Neuronal stem cell (in vitro differentiated cells): ENCODE measurements at regions not wholly inside any gene's neighbourhood (a gene's known extent, or its start where the extent isn't known, plus 50 kb on each side); places are given as distances from the start of the nearest gene placed in this dataset.

Source experiments
- DNase-seq: peaks from one replicate; pipeline ENCODE4 v3.0.0-alpha.2; 2013; ENCODE audit warnings: low spot score
- H2AFZ ChIP-seq: one replicate; pipeline ENCODE4 v1.6.1; 2013; ENCODE audit warnings: mild to moderate bottlenecking, low read length, inconsistent platforms
- H2AK5ac ChIP-seq: 2 replicates; pipeline ENCODE4 v1.6.1; 2013; ENCODE audit warnings: low read depth, mild to moderate bottlenecking, inconsistent platforms, low read length, moderate library complexity, mixed read lengths
- H2BK120ac ChIP-seq: 2 replicates; pipeline ENCODE4 v1.6.1; 2013; ENCODE audit warnings: low read depth, mild to moderate bottlenecking, inconsistent platforms, low read length, moderate library complexity, mixed read lengths
- H2BK12ac ChIP-seq: one replicate; pipeline ENCODE4 v1.6.1; 2013; ENCODE audit warnings: low read length, inconsistent platforms
- H2BK15ac ChIP-seq: 2 replicates; pipeline ENCODE4 v1.6.1; 2013; ENCODE audit warnings: mild to moderate bottlenecking, low read length, inconsistent platforms, mixed read lengths
- H2BK5ac ChIP-seq: one replicate; pipeline ENCODE4 v1.6.1; 2013; ENCODE audit warnings: inconsistent platforms, mild to moderate bottlenecking, low read length, moderate library complexity
- H3K14ac ChIP-seq: one replicate; pipeline ENCODE4 v1.6.1; 2013; ENCODE audit warnings: low read length, inconsistent platforms
- H3K18ac ChIP-seq: 2 replicates; pipeline ENCODE4 v1.6.1; 2013; ENCODE audit warnings: low read length, inconsistent platforms
- H3K23ac ChIP-seq: 2 replicates; pipeline ENCODE4 v1.6.1; 2013; ENCODE audit warnings: low read depth, mild to moderate bottlenecking, mixed read lengths, low read length, inconsistent platforms; ENCODE audit not compliant: poor library complexity
- H3K27ac ChIP-seq: replicated peaks from 3 replicates; pipeline ENCODE4 v1.5.1; 2013; ENCODE audit warnings: low read length, inconsistent platforms
- H3K27me3 ChIP-seq, 3 experiments: 2 replicates each; pipeline ENCODE4 v1.6.1; 2013; ENCODE audit warnings: low read length in 3 of 3, mild to moderate bottlenecking in 2 of 3, inconsistent platforms in 1 of 3, low read depth in 1 of 3, mixed read lengths in 1 of 3, moderate library complexity in 1 of 3; ENCODE audit not compliant: control insufficient read depth in 3 of 3, insufficient read depth in 3 of 3
- H3K36me3 ChIP-seq, 2 donors: replicated peaks in 1 of 2; 2 replicates each; pipeline ENCODE4 v1.6.1; 2013; ENCODE audit warnings: low read length in 2 of 2; ENCODE audit not compliant: control insufficient read depth in 2 of 2, insufficient read depth in 2 of 2
- H3K4ac ChIP-seq: 2 replicates; pipeline ENCODE4 v1.6.1; 2013; ENCODE audit warnings: inconsistent platforms, mild to moderate bottlenecking, low read length, moderate library complexity
- H3K4me1 ChIP-seq, 2 donors: 1 replicate in 1 of 2; 2 replicates in 1 of 2; pipeline ENCODE4 v1.6.1; 2013; ENCODE audit warnings: low read length in 2 of 2, low read depth in 1 of 2; ENCODE audit not compliant: control insufficient read depth in 2 of 2, insufficient read depth in 1 of 2
- H3K4me2 ChIP-seq: one replicate; pipeline ENCODE4 v1.6.1; 2013; ENCODE audit warnings: mild to moderate bottlenecking, low read length, inconsistent platforms; ENCODE audit not compliant: insufficient read depth, poor library complexity, severe bottlenecking
- H3K4me3 ChIP-seq, 2 donors: 2 replicates each; pipeline ENCODE4 v1.5.1; 2013; ENCODE audit warnings: low read length in 2 of 2, mild to moderate bottlenecking in 2 of 2, inconsistent platforms in 1 of 2, moderate library complexity in 1 of 2
- H3K79me1 ChIP-seq: one replicate; pipeline ENCODE4 v1.6.1; 2013; ENCODE audit warnings: low read depth, mild to moderate bottlenecking, inconsistent platforms, low read length, moderate library complexity
- H3K9ac ChIP-seq: one replicate; pipeline ENCODE4 v1.6.1; 2013; ENCODE audit warnings: mild to moderate bottlenecking, low read depth, low read length, inconsistent platforms; ENCODE audit not compliant: poor library complexity
- H3K9me3 ChIP-seq, 2 donors: replicated peaks in 1 of 2; 2 replicates each; pipeline versions ENCODE3 to v1.6.1; 2013; ENCODE audit warnings: low read length in 2 of 2, mild to moderate bottlenecking in 2 of 2, inconsistent platforms in 1 of 2, low read depth in 1 of 2, mixed read lengths in 1 of 2, moderate library complexity in 1 of 2; ENCODE audit not compliant: control insufficient read depth in 2 of 2, insufficient read depth in 1 of 2
- H4K8ac ChIP-seq: one replicate; pipeline ENCODE4 v1.6.1; 2013; ENCODE audit warnings: low read depth, mild to moderate bottlenecking, inconsistent platforms, low read length, moderate library complexity
- H4K91ac ChIP-seq: one replicate; pipeline ENCODE4 v1.6.1; 2013; ENCODE audit warnings: low read length, low read depth, mild to moderate bottlenecking, inconsistent platforms; ENCODE audit not compliant: poor library complexity
- WGBS, 2 donors: extraction: QIAGEN DNeasy Blood & Tissue Kit; methylation state at CpG; one replicate each; pipeline ENCODE4 v1.1.7; 2013; ENCODE audit warnings: missing lambda C conversion rate in 2 of 2, mixed read lengths in 1 of 2; ENCODE audit not compliant: insufficient read length in 2 of 2, insufficient replicate concordance in 1 of 2; ENCODE audit errors: extremely low coverage in 2 of 2; 5-methylcytosine and 5-hydroxymethylcytosine counted together

GRCh38 chr6:145368075-145368474 is 367.2 kb downstream of the EPM2A start:
- no peak overlapping the region for H2BK5ac ChIP-seq
- no peaks in the 10 kb centered on the region for H3K27me3 ChIP-seq
- H3K9me3 ChIP-seq, result peaks cover 0 to 3% of the 10 kb centered on the region in 2 donors
- no peak overlapping the region for H3K18ac ChIP-seq
- peaks cover 0 to 4% of the 10 kb centered on the region in 2 donors for H3K4me1 ChIP-seq
- H3K27ac ChIP-seq, result no peak overlapping the region
- DNase-seq, result no peak
- no peak overlapping the region for H2BK12ac ChIP-seq
- H3K4me3 ChIP-seq, result no peak overlapping the region
- WGBS, 2 donors, result no CpG with 5 or more reads among the region's 5 CpGs
- H3K79me1 ChIP-seq, result no peaks in the 10 kb centered on the region
- H4K91ac ChIP-seq, result no peak overlapping the region
- no peak overlapping the region for H3K14ac ChIP-seq
- H3K4ac ChIP-seq, result no peak overlapping the region
- H3K4me2 ChIP-seq, result no peak overlapping the region
- no peak overlapping the region for H2BK120ac ChIP-seq
- H4K8ac ChIP-seq, result no peak overlapping the region
- H3K36me3 ChIP-seq, result no peaks in the 10 kb centered on the region
- no peak overlapping the region for H2BK15ac ChIP-seq
- H2AFZ ChIP-seq, result no peak overlapping the region
- H2AK5ac ChIP-seq, result no peak overlapping the region
- no peak overlapping the region for H3K23ac ChIP-seq
- no peak overlapping the region for H3K9ac ChIP-seq

GRCh38 chr6:145370559-145370958 is 364.8 kb downstream of the EPM2A start:
- no peak overlapping the region for H3K4ac ChIP-seq
- peaks cover 0 to 6% of the 10 kb centered on the region in 2 donors for H3K4me1 ChIP-seq
- H3K27me3 ChIP-seq, result no peaks in the 10 kb centered on the region
- no peaks in the 10 kb centered on the region for H3K9me3 ChIP-seq
- no peak overlapping the region for H3K23ac ChIP-seq
- no peak overlapping the region for H4K91ac ChIP-seq
- H3K4me3 ChIP-seq, result no peak overlapping the region
- no peaks in the 10 kb centered on the region for H3K79me1 ChIP-seq
- DNase-seq, result no peak
- no peak overlapping the region for H3K14ac ChIP-seq
- H3K36me3 ChIP-seq, result no peaks in the 10 kb centered on the region
- no peak overlapping the region for H2AFZ ChIP-seq
- no peak overlapping the region for H3K4me2 ChIP-seq
- no peak overlapping the region for H2BK12ac ChIP-seq
- no peak overlapping the region for H2BK120ac ChIP-seq
- no peak overlapping the region for H3K9ac ChIP-seq
- no peak overlapping the region for H2AK5ac ChIP-seq
- H2BK15ac ChIP-seq, result no peak overlapping the region
- no peak overlapping the region for H3K27ac ChIP-seq
- H2BK5ac ChIP-seq, result no peak overlapping the region
- no peak overlapping the region for H3K18ac ChIP-seq
- no peak overlapping the region for H4K8ac ChIP-seq

GRCh38 chr6:145372671-145373151 is 362.6 kb downstream of the EPM2A start:
- Histone ChIP-seq H3K36me3 (no peaks in the 10 kb centered on the region), H4K8ac (no peak overlapping the region), H2AFZ (peak overlapping the region; percentile 12), H3K27ac (no peak overlapping the region), H3K27me3 (no peaks in the 10 kb centered on the region), H3K18ac (no peak overlapping the region), H3K14ac (no peak overlapping the region), H3K4me3 (no peak overlapping the region), H3K4me1 (peaks cover 0 to 6% of the 10 kb centered on the region in 2 donors), H2BK15ac (no peak overlapping the region), H2BK5ac (no peak overlapping the region), H4K91ac (no peak overlapping the region), H2BK12ac (no peak overlapping the region), H2BK120ac (no peak overlapping the region), H2AK5ac (no peak overlapping the region), H3K79me1 (no peaks in the 10 kb centered on the region), H3K4me2 (no peak overlapping the region), H3K4ac (no peak overlapping the region), H3K23ac (no peak overlapping the region), H3K9ac (no peak overlapping the region), H3K9me3 (peaks cover 0 to 5% of the 10 kb centered on the region in 2 donors)
- no CpG with 5 or more reads among the region's 4 CpGs for WGBS, 2 donors
- DNase-seq, result peak; percentile 2

- no CpG with 5 or more reads among the region's 1 CpG for WGBS, 2 donors
These were observed 361.5 kb downstream of the EPM2A start for GRCh38 chr6:145373826-145374225.

More at GRCh38 chr6:145373826-145374225, 361.5 kb downstream of the EPM2A start:
- Histone ChIP-seq H3K27me3 (no peaks in the 10 kb centered on the region), H3K36me3 (no peaks in the 10 kb centered on the region), H3K9me3 (peaks cover 0 to 5% of the 10 kb centered on the region in 2 donors), H3K4ac (no peak overlapping the region), H3K4me2 (no peak overlapping the region), H2AFZ (no peak overlapping the region), H4K8ac (no peak overlapping the region), H3K18ac (no peak overlapping the region), H3K9ac (no peak overlapping the region), H2BK15ac (no peak overlapping the region), H3K4me3 (no peak overlapping the region), H3K79me1 (no peaks in the 10 kb centered on the region), H3K23ac (no peak overlapping the region), H3K27ac (no peak overlapping the region), H3K14ac (no peak overlapping the region), H2BK5ac (no peak overlapping the region), H2BK120ac (no peak overlapping the region), H2AK5ac (no peak overlapping the region), H2BK12ac (no peak overlapping the region), H4K91ac (no peak overlapping the region), H3K4me1 (peaks cover 0 to 5% of the 10 kb centered on the region in 2 donors)
- DNase-seq, result no peak
